ENCODE measurements at regions not wholly inside any gene's neighbourhood (a gene's known extent, or its start where the extent isn't known, plus 50 kb on each side); places are given as distances from the start of the nearest gene placed in this dataset.

GRCh38 chr16:72493716-72494415, 321.9 kb upstream of the PMFBP1 start:
- no peak for TF ChIP-seq CTCF (IDR thresholded peaks at IDR 0.05)
- TF ChIP-seq POLR2A (IDR thresholded peaks at IDR 0.05) = no peak
